HEK293 (cell line): ENCODE measurements at regions not wholly inside any gene's neighbourhood (a gene's known extent, or its start where the extent isn't known, plus 50 kb on each side); places are given as distances from the start of the nearest gene placed in this dataset.

Experiments
- CTCF ChIP-seq: fragments of 450-650 bp; formaldehyde crosslinking; IDR thresholded peaks from 2 replicates; pipeline ENCODE4 v1.5.1; 2016; ENCODE audit warnings: missing biosample characterization, missing genetic modification characterization
- MYNN ChIP-seq: fragments of 450-650 bp; formaldehyde crosslinking; IDR thresholded peaks from 2 replicates; pipeline ENCODE4 v1.5.1; 2016; ENCODE audit warnings: missing biosample characterization, missing genetic modification characterization, borderline replicate concordance
- RBAK ChIP-seq: fragments of 450-650 bp; formaldehyde crosslinking; IDR thresholded peaks from 2 replicates; pipeline ENCODE4 v1.5.1; 2016; ENCODE audit warnings: missing biosample characterization, missing genetic modification characterization
- TSHZ1 ChIP-seq: fragments of 450-650 bp; formaldehyde crosslinking; IDR thresholded peaks from 2 replicates; pipeline ENCODE4 v1.5.1; 2016; ENCODE audit warnings: missing biosample characterization, missing genetic modification characterization, borderline replicate concordance
- ZBTB17 ChIP-seq: fragments of 450-650 bp; formaldehyde crosslinking; IDR thresholded peaks from 2 replicates; pipeline ENCODE4 v1.5.1; 2016; ENCODE audit warnings: missing biosample characterization, missing genetic modification characterization
- ZBTB8A ChIP-seq: fragments of 450-650 bp; formaldehyde crosslinking; IDR thresholded peaks from 2 replicates; pipeline ENCODE4 v1.5.1; 2016; ENCODE audit warnings: missing biosample characterization, missing genetic modification characterization
- ZNF24 ChIP-seq: fragments of 450-650 bp; formaldehyde crosslinking; IDR thresholded peaks from 2 replicates; pipeline ENCODE4 v1.5.1; 2016; ENCODE audit warnings: missing biosample characterization, missing genetic modification characterization
- ZNF274 ChIP-seq, 2 experiments: fragments of 200-500 bp in 1 of 2; fragments of 450-650 bp in 1 of 2; sonication (Bioruptor generic) in 1 of 2; formaldehyde crosslinking in 1 of 2; IDR thresholded peaks; 2 replicates each; pipeline versions ENCODE4 v1.5.1 to v1.6.1; 2014 to 2016; ENCODE audit warnings: borderline replicate concordance in 1 of 2, inconsistent platforms in 1 of 2, low read length in 1 of 2, missing biosample characterization in 1 of 2, missing genetic modification characterization in 1 of 2
- ZNF324 ChIP-seq: fragments of 450-650 bp; formaldehyde crosslinking; IDR thresholded peaks from 2 replicates; pipeline ENCODE4 v1.5.1; 2016; ENCODE audit warnings: missing biosample characterization, missing genetic modification characterization
- ZNF670 ChIP-seq: fragments of 450-650 bp; formaldehyde crosslinking; IDR thresholded peaks from 2 replicates; pipeline ENCODE4 v1.5.1; 2016; ENCODE audit warnings: missing biosample characterization, missing genetic modification characterization, low read depth

- no peak for TF ChIP-seq TSHZ1 (tag by site-specific recombination)
- no peak for TF ChIP-seq ZNF274 (IDR thresholded peaks at IDR 0.05; ENCODE audit: low read length)
- no peak for TF ChIP-seq ZNF274 (tag by site-specific recombination; IDR thresholded peaks at IDR 0.05; ENCODE audit: borderline replicate concordance)
- no peak for TF ChIP-seq ZNF24 (tag by site-specific recombination)
- TF ChIP-seq CTCF (tag by site-specific recombination), result no peak
- no peak for TF ChIP-seq ZNF670 (tag by site-specific recombination)
- no peak for TF ChIP-seq ZBTB8A (tag by site-specific recombination)
- no peak for TF ChIP-seq ZBTB17 (tag by site-specific recombination)
- no peak for TF ChIP-seq RBAK
- TF ChIP-seq ZNF324 (tag by site-specific recombination), result no peak
- TF ChIP-seq MYNN (tag by site-specific recombination), result no peak
These were observed 62.7 kb upstream of the RNF32 start for GRCh38 chr7:156577645-156578577.
